Skin epidermis (tissue), 12 donors: ENCODE measurements at regions not wholly inside any gene's neighbourhood (a gene's known extent, or its start where the extent isn't known, plus 50 kb on each side); places are given as distances from the start of the nearest gene placed in this dataset.

Source experiments
- H3K27ac ChIP-seq, 21 experiments: fragments of 200-600 bp; sonication (generic) in 11 of 21; one replicate each; pipeline ENCODE4 v1.5.0; 2020; ENCODE audit warnings: mild to moderate bottlenecking in 3 of 21, inconsistent platforms in 2 of 21, moderate library complexity in 2 of 21
- H3K4me3 ChIP-seq, 7 experiments: fragments of 200-600 bp; sonication (generic) in 2 of 7; one replicate each; pipeline ENCODE4 v1.5.0; 2020; ENCODE audit warnings: inconsistent platforms in 2 of 7, mild to moderate bottlenecking in 2 of 7, moderate library complexity in 1 of 7

GRCh38 chr20:40434122-40434521, 254.9 kb downstream of the MAFB start:
- H3K4me3 ChIP-seq = no peak overlapping the region
- H3K27ac ChIP-seq = no peak overlapping the region

- Histone ChIP-seq H3K27ac (no peak overlapping the region), H3K4me3 (no peak overlapping the region)
Observed at GRCh38 chr20:40433341-40433861, 255.6 kb downstream of the MAFB start.

DNA sequence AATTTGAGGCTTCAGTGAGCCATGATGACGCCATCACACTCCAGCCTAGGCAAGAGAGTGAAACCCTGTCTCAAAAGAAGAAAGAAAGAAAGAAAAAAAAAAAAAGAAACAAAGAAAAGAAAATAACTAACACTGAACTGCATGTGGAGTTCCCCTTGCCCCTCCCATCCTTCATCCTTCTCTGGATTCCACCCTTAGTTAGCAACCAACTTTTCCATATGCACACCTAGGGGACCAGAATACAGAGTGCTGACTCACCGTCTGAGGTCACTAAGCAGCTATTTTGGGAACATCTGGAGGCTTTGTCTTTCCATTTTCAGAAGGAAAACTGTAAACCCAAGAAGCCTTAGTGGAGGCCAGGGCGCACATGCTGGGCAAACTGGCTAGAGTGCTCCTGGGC, 257.4 kb downstream of the MAFB start:
- no peak overlapping the region for H3K4me3 ChIP-seq
- H3K27ac ChIP-seq = no peak overlapping the region

- Histone ChIP-seq H3K4me3 (no peak overlapping the region), H3K27ac (no peak overlapping the region)
Observed at GRCh38 chr20:40431112-40431511, 257.9 kb downstream of the MAFB start.

DNA sequence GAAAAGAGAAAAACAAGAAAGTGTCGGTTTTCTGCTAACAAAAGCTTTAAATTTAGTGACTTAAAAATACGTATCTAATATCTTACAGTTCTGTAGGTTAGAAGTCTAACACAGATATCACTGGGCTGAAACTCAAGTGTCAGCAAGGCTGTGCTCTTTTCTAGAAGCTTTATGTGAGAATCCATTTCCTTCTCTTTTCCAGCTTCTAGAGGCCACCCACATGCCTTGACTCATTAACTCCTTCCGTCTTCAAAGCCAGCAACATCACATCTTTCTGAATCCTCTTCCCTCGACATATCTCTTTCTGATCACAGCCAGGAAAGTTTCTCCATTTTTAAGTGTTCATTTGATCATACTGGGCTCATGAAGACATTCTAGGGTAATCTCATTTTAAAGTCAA, 262.0 kb downstream of the MAFB start:
- H3K27ac ChIP-seq = no peak overlapping the region
- H3K4me3 ChIP-seq = no peak overlapping the region

GRCh38 chr20:40424695-40425094, 264.3 kb downstream of the MAFB start:
- Histone ChIP-seq H3K4me3 (no peak overlapping the region), H3K27ac (no peak overlapping the region)

- H3K4me3 ChIP-seq = no peak overlapping the region
- no peak overlapping the region for H3K27ac ChIP-seq
Observed at GRCh38 chr20:40422656-40423055, 266.4 kb downstream of the MAFB start.

DNA sequence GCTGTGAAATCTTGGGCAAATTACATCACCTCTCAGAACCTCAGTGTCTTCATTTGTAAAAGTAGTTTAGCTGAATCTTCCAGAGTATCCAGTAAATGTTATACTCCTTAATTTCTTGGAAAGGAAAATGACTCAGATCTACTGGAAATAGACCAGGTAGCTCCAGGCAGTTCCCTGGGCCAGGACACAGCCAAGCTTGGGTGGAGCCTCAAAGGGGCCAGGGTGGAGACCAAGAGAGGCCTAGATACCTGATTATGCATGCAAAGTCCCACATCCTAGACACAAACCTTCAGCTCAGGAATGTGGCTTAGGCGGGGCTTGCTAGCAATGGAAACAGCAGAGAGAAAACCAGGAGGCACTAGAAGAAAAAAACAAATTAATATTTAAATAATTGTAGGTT, 272.8 kb downstream of the MAFB start:
- H3K27ac ChIP-seq = peak overlapping the region in 1 of 21 experiments; percentile 37
- H3K4me3 ChIP-seq = no peak overlapping the region

- Histone ChIP-seq H3K4me3 (no peak overlapping the region), H3K27ac (peak overlapping the region in 2 of 21 experiments; percentile 33 to 37)
Observed at GRCh38 chr20:40414843-40415615, 274.0 kb downstream of the MAFB start.

- H3K4me3 ChIP-seq = no peak overlapping the region
- no peak overlapping the region for H3K27ac ChIP-seq
Observed at GRCh38 chr20:40410028-40410427, 279.0 kb downstream of the MAFB start.

DNA sequence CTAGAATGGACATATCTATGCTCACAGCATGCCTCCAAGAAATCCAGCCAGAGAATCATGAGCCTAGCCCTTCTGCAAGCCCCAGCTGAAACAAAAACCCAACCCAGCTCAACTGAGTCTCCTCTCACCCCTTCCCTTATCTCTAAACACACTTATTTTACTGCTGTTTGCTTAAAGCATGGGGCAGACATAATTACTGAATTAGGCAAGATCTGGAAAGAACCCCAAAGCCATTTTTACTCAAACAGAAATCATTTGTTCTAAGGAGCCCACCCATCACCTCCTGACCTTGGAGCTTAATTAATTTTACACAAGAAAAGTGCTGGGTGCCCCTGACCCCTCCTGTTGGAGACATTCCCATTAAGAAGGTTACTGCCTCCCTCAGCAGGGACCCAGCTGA, 291.6 kb downstream of the MAFB start:
- H3K27ac ChIP-seq = no peak overlapping the region
- no peak overlapping the region for H3K4me3 ChIP-seq

GRCh38 chr20:40393197-40394079, 295.6 kb downstream of the MAFB start:
- Histone ChIP-seq H3K4me3 (no peak overlapping the region), H3K27ac (no peak overlapping the region)

DNA sequence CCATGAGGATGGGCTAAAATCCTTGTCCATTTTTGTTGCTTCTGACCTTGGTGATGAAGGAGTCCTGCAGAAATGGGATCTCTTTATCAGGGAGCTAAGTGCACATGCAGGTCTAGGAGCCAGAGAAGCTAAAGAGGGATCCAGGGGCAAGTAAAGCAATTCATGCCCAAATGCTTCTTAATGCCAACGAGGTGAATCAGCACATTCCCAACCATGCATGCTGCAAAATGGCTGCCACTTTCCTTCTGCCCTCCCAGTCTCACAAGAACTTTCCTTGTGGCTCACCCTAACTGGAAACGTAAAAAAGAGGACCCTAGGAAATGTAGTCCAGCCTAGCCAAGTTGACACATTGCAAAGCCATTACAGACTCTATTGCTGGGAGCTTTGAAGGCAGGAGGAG, 298.4 kb downstream of the MAFB start:
- Histone ChIP-seq H3K27ac (no peak overlapping the region), H3K4me3 (no peak overlapping the region)

DNA sequence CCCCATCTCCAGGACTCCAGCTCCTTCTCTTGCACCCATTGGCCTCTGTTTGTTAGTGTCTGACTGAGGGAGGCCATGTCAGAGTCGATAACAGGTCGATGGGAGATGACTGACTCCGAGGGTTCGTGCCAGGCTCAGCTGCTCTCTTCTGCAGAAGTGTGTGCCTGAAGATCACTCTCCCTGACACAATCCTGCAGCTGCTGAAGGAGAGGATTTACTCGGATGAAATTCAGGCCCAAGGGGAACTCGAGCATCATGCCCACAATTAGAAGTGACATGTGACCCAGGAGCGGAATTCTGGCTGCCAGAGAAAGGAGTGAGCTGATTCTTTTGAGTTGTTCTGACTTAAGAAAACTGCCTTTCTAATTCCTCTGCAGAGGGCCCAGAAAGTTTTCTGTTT, 318.2 kb downstream of the MAFB start:
- Histone ChIP-seq H3K4me3 (no peak overlapping the region), H3K27ac (no peak overlapping the region)

DNA sequence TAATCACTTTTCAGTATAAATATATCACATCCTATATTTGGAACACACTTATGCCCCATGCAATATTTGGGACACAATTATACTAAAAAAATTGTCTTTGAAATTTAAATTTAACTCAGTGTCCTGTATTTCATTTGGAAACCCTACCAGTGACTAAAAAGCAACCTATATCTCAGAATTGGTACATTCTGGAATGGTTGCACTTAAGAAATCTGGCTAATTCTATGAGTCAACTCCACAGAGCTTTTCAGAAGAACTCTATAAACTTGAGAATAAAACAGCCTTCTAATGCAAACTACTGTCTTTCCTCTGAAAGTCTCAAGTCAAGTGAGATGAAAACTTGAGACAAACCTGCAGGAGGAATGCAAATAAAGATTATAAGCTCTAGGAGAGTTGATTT, 320.2 kb downstream of the MAFB start:
- Histone ChIP-seq H3K4me3 (no peak overlapping the region), H3K27ac (no peak overlapping the region)

DNA sequence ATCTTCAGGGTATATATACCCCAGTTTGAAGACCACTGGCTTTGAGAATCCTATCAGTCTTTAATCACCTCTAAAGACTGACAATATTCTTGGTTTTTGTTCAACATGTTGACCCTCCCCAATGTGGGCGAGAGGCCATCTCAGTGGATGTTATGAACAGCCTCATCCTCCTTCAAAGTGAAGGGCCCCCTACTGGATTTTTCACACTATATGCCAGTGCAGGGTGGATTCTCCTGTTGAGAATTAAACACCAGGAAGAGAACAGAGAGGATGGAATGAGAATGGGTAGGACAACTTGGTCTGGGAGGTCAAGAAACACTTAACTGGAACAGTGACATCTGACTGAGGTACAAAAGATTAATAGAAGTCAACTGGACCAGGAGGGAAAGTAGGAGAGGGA, 327.1 kb downstream of the MAFB start:
- Histone ChIP-seq H3K4me3 (no peak overlapping the region), H3K27ac (no peak overlapping the region)

DNA sequence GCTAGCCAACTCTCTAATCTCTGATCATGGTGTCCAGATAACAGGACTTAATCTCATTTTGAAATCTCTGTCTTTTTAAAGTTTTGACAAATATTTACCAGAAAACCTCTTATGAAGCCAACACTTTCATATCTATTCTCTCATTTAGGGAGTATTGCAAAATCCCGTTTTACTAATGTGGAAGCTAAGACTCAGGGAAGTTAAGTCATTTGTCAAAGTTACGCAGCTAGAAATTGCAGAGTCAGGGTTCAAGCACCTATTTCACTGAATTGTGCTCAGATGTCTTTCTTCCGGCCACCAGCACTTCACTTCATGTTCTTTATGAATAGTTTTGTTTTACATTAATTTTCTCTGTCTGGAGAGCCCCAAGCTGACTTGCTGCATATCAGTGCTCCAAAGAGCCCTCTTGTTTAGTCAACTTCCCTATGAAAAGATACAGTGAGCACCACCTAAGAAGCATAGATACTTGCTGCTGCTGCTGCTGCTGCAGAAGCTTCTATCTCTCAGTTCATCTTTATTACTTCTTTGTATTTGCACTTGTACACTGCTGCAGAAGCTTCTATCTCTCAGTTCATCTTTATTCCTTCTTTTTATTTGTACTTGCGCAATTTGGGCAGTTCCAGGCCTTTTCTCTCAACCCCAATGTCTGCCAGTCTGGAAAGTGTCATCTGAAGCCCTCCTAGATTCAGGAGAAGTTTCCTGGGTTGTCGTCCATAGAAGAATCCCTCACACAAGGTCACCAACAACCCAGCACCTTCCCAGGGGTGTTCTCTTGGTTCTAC, 329.7 kb downstream of the MAFB start:
- no peak overlapping the region for H3K4me3 ChIP-seq
- no peak overlapping the region for H3K27ac ChIP-seq

- H3K4me3 ChIP-seq = no peak overlapping the region
- H3K27ac ChIP-seq = no peak overlapping the region
Observed at GRCh38 chr20:40354880-40355279, 334.2 kb downstream of the MAFB start.

DNA sequence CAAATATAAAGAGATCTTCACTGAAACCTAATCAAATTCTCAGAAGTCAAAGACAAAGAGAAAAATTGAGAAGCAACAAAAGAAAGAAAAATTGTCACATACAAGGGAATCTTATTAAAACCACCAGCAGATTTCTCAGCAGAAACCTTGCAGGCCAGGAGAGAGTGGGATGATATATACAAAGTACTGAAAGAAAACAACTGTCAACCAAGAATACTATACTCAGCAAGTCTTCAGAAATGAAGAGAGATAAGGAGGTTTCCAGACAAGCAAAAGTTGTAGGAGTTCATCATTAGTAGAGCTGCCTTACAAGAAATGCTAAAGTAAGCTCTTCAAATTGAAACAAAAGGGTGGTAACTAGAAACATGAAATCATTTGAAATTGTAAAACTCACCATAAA, 345.6 kb downstream of the MAFB start:
- no peak overlapping the region for H3K27ac ChIP-seq

DNA sequence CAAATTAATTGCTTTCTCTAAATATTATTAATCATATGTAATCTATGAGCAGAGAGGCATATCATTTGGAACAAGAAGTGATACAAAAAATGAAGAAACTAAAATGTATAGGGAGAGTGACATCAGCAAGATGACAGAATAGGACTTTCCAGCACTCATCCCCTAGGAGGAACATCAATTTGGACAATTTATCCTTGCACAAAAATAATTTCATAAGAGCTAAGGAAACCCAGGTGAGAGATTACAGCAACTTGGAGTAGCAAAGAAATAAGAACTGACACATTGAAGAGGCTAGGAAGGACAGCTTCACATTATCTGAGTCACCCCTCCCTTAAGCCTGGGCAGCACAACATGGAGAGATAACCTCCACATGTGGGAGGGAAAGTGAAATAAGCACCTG, 347.5 kb downstream of the MAFB start:
- H3K27ac ChIP-seq = no peak overlapping the region

More for the DNA sequence above, 345.6 kb downstream of the MAFB start:
- H3K4me3 ChIP-seq = no peak overlapping the region

More for the DNA sequence above, 347.5 kb downstream of the MAFB start:
- H3K4me3 ChIP-seq = no peak overlapping the region
